SHP77 (cell line): ENCODE measurements at regions not wholly inside any gene's neighbourhood (a gene's known extent, or its start where the extent isn't known, plus 50 kb on each side); places are given as distances from the start of the nearest gene placed in this dataset.
A peak's percentile ranks its signal among the peaks of the same experiment; 100 is the strongest.

ENCODE experiments used
- DNase-seq, 2 experiments: peaks; one replicate each; lab custom pipeline; 2025; lab: John Stamatoyannopoulos, UW

DNA sequence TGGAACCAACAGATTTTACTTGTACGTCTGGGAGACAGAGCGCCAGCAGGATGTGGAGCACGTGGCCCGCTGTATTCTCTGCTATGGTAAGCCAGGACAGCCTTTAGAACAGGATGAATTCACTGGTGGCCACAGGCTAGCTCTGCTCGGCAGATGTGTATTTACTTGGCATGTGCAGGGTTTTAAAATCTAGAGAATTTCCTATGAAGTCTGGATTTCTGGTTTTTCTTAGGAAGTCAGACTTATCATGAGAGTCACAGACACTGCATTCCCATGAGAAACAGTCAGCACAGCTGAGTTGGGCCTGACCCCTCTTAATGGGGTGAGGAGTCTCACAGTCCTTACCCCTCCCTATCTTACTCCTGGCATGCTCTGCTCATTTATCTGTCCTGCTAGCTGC lies 84.6 kb upstream of the COL6A5 start:
- DNase-seq, result no peak

DNA sequence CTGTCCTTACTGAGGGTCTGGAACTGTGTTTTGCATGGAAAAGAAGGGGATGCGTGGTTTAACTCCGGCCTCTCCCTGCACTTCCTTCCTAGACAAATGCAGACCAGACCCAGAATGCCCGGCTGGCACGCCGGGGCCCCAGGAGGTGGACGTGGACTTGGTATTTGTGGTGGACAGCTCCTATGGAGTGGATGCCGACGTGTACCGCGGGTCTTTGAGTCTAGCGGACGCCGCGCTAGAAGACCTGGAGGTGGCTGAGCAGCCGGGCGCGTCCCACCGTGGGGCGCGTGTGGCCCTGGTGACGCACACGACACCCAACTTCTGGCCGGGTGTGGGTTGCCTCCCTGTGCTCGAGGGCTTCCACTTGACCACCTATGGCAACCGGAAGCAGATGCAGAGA lies 81.8 kb upstream of the COL6A5 start:
- DNase-seq, result no peak

DNA sequence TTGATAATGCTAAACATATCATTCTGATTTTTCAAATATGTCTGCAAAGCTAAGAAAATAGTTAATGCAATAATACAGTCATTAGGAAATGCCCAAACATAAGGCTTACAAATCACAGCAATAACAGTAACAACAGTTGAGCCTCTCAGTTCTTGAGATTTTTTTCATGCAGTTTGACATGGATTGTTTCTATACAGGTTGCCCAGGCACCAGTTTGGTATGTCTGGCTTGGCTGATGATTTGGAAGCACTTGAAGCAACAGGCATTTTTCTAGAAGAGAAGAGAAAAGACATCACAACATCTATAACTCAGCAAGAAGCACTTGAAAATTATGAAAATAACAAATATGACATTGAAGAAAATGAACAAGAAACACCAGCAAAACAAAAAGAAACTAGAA lies 78.7 kb upstream of the COL6A5 start:
- DNase-seq, result no peak

DNA sequence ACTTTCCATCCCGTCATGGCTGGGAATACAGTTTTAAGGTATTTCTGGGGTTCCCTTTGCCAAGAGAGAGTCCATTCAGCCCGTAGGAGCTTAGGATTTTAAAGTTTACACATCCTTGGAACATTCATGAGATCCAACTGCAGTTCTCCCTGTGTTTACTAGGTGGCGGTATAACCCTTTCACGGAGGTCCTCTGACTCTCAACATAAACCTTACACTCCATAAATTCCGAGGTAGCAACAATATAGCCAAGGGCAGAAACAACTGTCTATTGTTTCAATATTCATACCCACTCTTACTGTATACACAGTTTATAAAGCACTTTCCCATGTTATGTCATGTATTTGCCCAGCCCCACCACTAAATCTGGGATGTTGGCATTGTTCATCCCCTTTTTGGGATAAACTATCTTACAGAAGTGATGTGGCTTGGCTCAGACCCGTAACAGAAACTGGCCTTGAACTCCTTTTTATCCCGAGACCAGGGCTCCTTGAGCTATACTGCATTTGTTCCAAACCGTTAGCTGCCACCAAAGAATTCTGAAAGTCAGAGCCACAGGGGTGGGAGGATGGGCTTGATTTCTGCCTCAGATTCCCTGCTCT lies 69.2 kb upstream of the COL6A5 start:
- DNase-seq, result peak; percentile 14 to 25

DNA sequence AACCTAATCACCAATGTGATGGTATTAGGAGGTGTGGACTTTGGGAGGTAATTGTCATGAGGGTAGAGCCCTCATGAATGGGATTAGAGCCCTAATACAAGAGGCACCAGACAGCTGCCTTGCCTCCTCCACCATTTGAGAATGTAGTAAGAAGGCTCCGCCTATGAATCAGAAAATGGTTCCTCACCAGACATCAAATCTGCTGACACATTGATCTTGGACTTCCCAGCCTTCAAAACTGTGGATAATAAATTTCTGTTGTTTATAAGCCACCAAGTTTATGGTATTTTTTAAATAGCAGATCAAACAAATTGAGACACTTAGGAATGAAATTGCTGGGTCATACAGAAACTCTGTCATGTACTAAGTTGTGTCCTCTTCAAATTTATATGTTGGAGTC lies 56.8 kb upstream of the COL6A5 start:
- no peak for DNase-seq

DNA sequence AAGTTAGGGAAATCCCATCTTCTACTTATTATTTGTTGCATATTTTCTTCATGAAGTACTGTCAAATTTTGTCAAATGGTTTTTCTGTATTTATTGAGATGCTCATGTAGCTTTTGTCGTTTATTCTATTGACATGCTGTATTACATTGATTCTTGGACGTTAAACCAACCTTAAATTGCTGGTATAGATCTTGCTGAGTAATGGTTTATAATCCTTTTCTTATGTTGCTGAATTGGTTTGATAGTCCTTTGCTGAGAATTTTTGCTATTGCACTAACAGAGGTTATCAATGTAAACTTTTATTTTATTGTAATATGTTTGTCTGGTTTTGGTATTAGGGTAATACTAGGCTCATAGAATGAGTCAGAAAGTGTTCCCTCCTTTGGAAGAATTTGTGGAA lies 54.3 kb upstream of the COL6A5 start:
- DNase-seq, result no peak

DNA sequence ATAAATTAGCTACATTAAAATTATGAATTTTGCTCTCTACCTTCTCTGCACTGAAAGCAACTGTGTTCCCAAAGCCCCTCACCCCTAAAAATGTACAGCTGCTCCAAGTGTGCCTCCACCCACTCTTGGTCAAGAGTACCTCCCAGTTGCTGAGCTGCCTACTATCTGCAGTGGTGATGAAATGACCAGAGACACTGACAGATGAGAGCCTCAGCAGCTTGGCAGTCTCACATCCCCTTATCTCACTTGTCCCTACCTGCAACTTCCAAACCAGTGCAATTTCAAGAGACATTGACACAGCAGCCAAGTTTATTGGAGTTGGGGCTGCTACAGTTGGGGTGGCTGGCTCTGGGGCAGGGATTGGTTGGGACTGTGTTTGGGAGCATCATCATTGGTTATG lies 52.2 kb upstream of the COL6A5 start:
- DNase-seq, result no peak
